ENCODE measurements at regions not wholly inside any gene's neighbourhood (a gene's known extent, or its start where the extent isn't known, plus 50 kb on each side); places are given as distances from the start of the nearest gene placed in this dataset.

- Histone ChIP-seq H3K27ac (ENCODE audit: low read depth, low read length) (no peak overlapping the region), H3K27me3 (ENCODE audit: low read length) (no peaks in the 10 kb centered on the region), H3K36me3 (ENCODE audit: low read length) (no peaks in the 10 kb centered on the region), H3K79me2 (ENCODE audit: insufficient read depth, low read length) (no peaks in the 10 kb centered on the region), H3K4me2 (ENCODE audit: low read depth, low read length, poor library complexity, severe bottlenecking) (no peak overlapping the region), H3K9ac (ENCODE audit: low read length) (no peak overlapping the region), H4K20me1 (ENCODE audit: low read depth, low read length) (no peaks in the 10 kb centered on the region), H3K4me3 (ENCODE audit: insufficient read depth, low read length, poor library complexity, severe bottlenecking) (no peak overlapping the region), H3K9me3 (ENCODE audit: insufficient read depth, low read length) (no peaks in the 10 kb centered on the region), H3F3A (ENCODE audit: insufficient read depth) (no peaks in the 10 kb centered on the region), H2AFZ (ENCODE audit: low read depth, low read length, severe bottlenecking) (no peak overlapping the region), H3K9me2 (replicated peaks; ENCODE audit: insufficient read depth, low read length) (no peaks in the 10 kb centered on the region; the same call in 1 of the 2 replicates)
- TF ChIP-seq CTCF (IDR thresholded peaks at IDR 0.05; ENCODE audit: insufficient read depth, low read length, poor library complexity, severe bottlenecking) (no peak), EZH2phosphoT487 (conservative IDR thresholded peaks at IDR 0.05; ENCODE audit: low read length) (no peak)
Measured at GRCh38 chr16:80390871-80391489, 149.8 kb upstream of the DYNLRB2 start.

GRCh38 chr16:80390046-80390445, 150.7 kb upstream of the DYNLRB2 start:
- Histone ChIP-seq H3K27ac (ENCODE audit: low read depth, low read length) (no peak overlapping the region), H3K36me3 (ENCODE audit: low read length) (no peaks in the 10 kb centered on the region), H3K9ac (ENCODE audit: low read length) (no peak overlapping the region), H3K4me2 (ENCODE audit: low read depth, low read length, poor library complexity, severe bottlenecking) (no peak overlapping the region), H4K20me1 (ENCODE audit: low read depth, low read length) (no peaks in the 10 kb centered on the region), H3K9me3 (ENCODE audit: insufficient read depth, low read length) (no peaks in the 10 kb centered on the region), H3F3A (ENCODE audit: insufficient read depth) (no peaks in the 10 kb centered on the region), H3K9me2 (replicated peaks; ENCODE audit: insufficient read depth, low read length) (no peaks in the 10 kb centered on the region; the same call in 1 of the 2 replicates), H3K4me3 (ENCODE audit: insufficient read depth, low read length, poor library complexity, severe bottlenecking) (no peak overlapping the region), H2AFZ (ENCODE audit: low read depth, low read length, severe bottlenecking) (no peak overlapping the region), H3K27me3 (ENCODE audit: low read length) (no peaks in the 10 kb centered on the region), H3K79me2 (ENCODE audit: insufficient read depth, low read length) (no peaks in the 10 kb centered on the region)
- TF ChIP-seq CTCF (IDR thresholded peaks at IDR 0.05; ENCODE audit: insufficient read depth, low read length, poor library complexity, severe bottlenecking) (no peak), EZH2phosphoT487 (conservative IDR thresholded peaks at IDR 0.05; ENCODE audit: low read length) (no peak)

- Histone ChIP-seq H3K9ac (ENCODE audit: low read length) (no peak overlapping the region), H2AFZ (ENCODE audit: low read depth, low read length, severe bottlenecking) (no peak overlapping the region), H3K4me3 (ENCODE audit: insufficient read depth, low read length, poor library complexity, severe bottlenecking) (no peak overlapping the region), H3K79me2 (ENCODE audit: insufficient read depth, low read length) (no peaks in the 10 kb centered on the region), H3K27me3 (ENCODE audit: low read length) (no peaks in the 10 kb centered on the region), H4K20me1 (ENCODE audit: low read depth, low read length) (no peaks in the 10 kb centered on the region), H3K4me2 (ENCODE audit: low read depth, low read length, poor library complexity, severe bottlenecking) (no peak overlapping the region), H3K27ac (ENCODE audit: low read depth, low read length) (no peak overlapping the region), H3K36me3 (ENCODE audit: low read length) (no peaks in the 10 kb centered on the region), H3F3A (ENCODE audit: insufficient read depth) (no peaks in the 10 kb centered on the region), H3K9me3 (ENCODE audit: insufficient read depth, low read length) (no peaks in the 10 kb centered on the region), H3K9me2 (replicated peaks; ENCODE audit: insufficient read depth, low read length) (no peaks in the 10 kb centered on the region; the same call in 1 of the 2 replicates)
- TF ChIP-seq CTCF (IDR thresholded peaks at IDR 0.05; ENCODE audit: insufficient read depth, low read length, poor library complexity, severe bottlenecking), result no peak
Measured at GRCh38 chr16:80389338-80389737, 151.5 kb upstream of the DYNLRB2 start.

All from SU-DHL-6 (cell line).